Hindlimb muscle (tissue), 1 donor: ENCODE measurements at regions not wholly inside any gene's neighbourhood (a gene's known extent, or its start where the extent isn't known, plus 50 kb on each side); places are given as distances from the start of the nearest gene placed in this dataset.
"Not testable (repeated sequence)": the region's sequence is repeated elsewhere in the genome, so short reads cannot be mapped to it uniquely, and the experiment has no call there.

Experiments used
- DNase-seq: peaks from one replicate; pipeline ENCODE4 v3.0.0-alpha.2; 2013

GRCh38 chr2:207413376-207413907, 116.3 kb upstream of the CREB1 start:
- DNase-seq, result no peak

GRCh38 chr2:207416111-207416510, 113.7 kb upstream of the CREB1 start:
- DNase-seq, result no peak

- DNase-seq, result no peak
Observed at GRCh38 chr2:207416900-207417299, 112.9 kb upstream of the CREB1 start.

GRCh38 chr2:207417301-207417718, 112.5 kb upstream of the CREB1 start:
- no peak for DNase-seq

GRCh38 chr2:207418419-207418818, 111.3 kb upstream of the CREB1 start:
- no peak for DNase-seq

GRCh38 chr2:207419331-207419730, 110.4 kb upstream of the CREB1 start:
- no peak for DNase-seq

GRCh38 chr2:207421671-207422070, 108.1 kb upstream of the CREB1 start:
- no peak for DNase-seq

- DNase-seq, result no peak
Observed at GRCh38 chr2:207422380-207422779, 107.4 kb upstream of the CREB1 start.

- no peak for DNase-seq
Observed at GRCh38 chr2:207423886-207424285, 105.9 kb upstream of the CREB1 start.

GRCh38 chr2:207427986-207428385, 101.8 kb upstream of the CREB1 start:
- no peak for DNase-seq

- DNase-seq, result no peak
Observed at GRCh38 chr2:207428573-207428972, 101.2 kb upstream of the CREB1 start.

- DNase-seq, result no peak
Observed at GRCh38 chr2:207432453-207432852, 97.3 kb upstream of the CREB1 start.

GRCh38 chr2:207434306-207434705, 95.5 kb upstream of the CREB1 start:
- no peak for DNase-seq

GRCh38 chr2:207434899-207435465, 94.8 kb upstream of the CREB1 start:
- no peak for DNase-seq

GRCh38 chr2:207437136-207437523, 92.6 kb upstream of the CREB1 start:
- DNase-seq, result no peak

GRCh38 chr2:207437524-207438143, 92.1 kb upstream of the CREB1 start:
- DNase-seq, result no peak

GRCh38 chr2:207438414-207439126, 91.2 kb upstream of the CREB1 start:
- DNase-seq, result no peak

GRCh38 chr2:207439881-207440280, 89.9 kb upstream of the CREB1 start:
- DNase-seq, result not testable (repeated sequence)

- no peak for DNase-seq
Observed at GRCh38 chr2:207444756-207445155, 85.0 kb upstream of the CREB1 start.

GRCh38 chr2:207446653-207447052, 83.1 kb upstream of the CREB1 start:
- no peak for DNase-seq

- DNase-seq, result no peak
Observed at GRCh38 chr2:207448006-207448405, 81.8 kb upstream of the CREB1 start.

- DNase-seq, result no peak
Observed at GRCh38 chr2:207449642-207450165, 80.1 kb upstream of the CREB1 start.

- no peak for DNase-seq
Observed at GRCh38 chr2:207450186-207450585, 79.6 kb upstream of the CREB1 start.

GRCh38 chr2:207458582-207458981, 71.2 kb upstream of the CREB1 start:
- DNase-seq, result no peak
